GDM1 (cell line): ENCODE measurements at regions not wholly inside any gene's neighbourhood (a gene's known extent, or its start where the extent isn't known, plus 50 kb on each side); places are given as distances from the start of the nearest gene placed in this dataset.
"Not testable (repeated sequence)": the region's sequence is repeated elsewhere in the genome, so short reads cannot be mapped to it uniquely, and the experiment has no call there.

Experiments
- DNase-seq: peaks from one replicate; lab custom pipeline; 2025; lab: John Stamatoyannopoulos, UW

- DNase-seq: no peak
Measured at GRCh38 chr15:38128341-38128781, 124.3 kb upstream of the SPRED1 start.

GRCh38 chr15:38128921-38129320 lies 123.7 kb upstream of the SPRED1 start:
- DNase-seq: no peak

DNA sequence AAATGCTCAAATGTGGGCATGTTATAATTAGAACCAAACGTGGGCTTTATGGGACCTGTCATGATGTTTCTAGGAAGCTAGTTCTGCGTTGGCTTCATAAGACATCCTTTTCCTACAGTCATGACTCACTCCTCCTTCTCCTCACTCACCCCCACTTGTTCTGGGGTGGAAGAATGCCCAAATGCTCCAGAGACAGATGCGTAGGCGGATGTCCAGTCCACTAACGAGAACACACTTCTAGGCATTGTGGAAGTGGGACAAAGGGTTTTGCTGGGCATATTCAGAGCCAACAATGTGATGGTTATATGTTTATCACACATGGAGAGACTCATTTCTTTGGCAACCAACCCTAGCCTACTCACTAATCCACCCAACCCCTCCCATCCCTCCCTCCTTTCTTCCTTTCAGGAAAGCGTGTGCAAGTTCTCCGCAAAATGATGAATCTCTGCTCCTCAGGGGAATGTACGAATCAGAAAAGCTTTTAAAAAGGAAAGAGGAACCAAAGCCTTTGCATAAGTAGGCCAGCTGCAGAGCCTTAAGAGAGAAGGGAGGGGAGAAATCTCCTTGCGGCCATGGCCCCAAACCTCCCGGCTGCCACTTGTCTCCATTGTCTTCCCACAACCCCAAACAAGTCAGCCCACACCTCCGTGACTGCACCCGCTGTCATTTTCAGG lies 123.0 kb upstream of the SPRED1 start:
- no peak for DNase-seq

GRCh38 chr15:38130205-38130567 lies 122.5 kb upstream of the SPRED1 start:
- DNase-seq: no peak

GRCh38 chr15:38130740-38131498 lies 121.7 kb upstream of the SPRED1 start:
- no peak for DNase-seq

- no peak for DNase-seq
Measured at GRCh38 chr15:38134252-38134651, 118.4 kb upstream of the SPRED1 start.

DNA sequence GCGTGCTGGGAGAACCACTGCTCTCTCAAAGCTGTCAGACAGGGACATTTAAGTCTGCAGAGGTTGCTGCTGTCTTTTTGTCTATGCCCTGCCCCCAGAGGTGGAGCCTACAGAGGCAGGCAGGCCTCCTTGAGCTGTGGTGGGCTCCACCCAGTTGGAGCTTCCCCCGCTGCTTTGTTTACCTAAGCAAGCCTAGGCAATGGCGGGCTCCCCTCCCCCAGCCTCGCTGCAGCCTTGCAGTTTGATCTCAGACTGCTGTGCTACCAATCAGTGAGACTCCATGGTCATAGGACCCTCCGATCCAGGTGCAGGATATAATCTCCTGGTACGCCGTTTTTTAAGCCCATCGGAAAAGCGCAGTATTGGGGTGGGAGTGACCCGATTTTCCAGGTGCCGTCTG lies 110.4 kb upstream of the SPRED1 start:
- DNase-seq: not testable (repeated sequence)

DNA sequence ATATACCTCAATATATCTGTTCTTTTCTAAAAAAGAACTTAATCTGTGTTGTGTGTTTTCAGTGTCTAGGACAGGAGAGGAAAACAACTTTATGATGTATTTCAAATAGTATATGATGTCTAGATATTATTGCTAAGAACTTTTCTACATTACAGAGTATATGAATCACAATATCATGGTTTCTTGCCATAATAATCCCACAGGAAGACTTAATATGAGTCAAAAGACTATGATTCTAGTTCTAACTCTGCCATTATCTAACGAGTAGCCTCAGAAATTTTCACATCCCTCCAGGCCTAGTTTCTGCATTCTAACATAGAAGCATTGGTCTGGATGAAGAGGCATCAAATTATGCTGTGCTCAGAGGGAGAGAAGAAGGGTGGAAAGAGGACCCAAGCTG lies 107.7 kb upstream of the SPRED1 start:
- DNase-seq: no peak

- no peak for DNase-seq
Measured at GRCh38 chr15:38145651-38146111, 107.0 kb upstream of the SPRED1 start.

GRCh38 chr15:38147246-38147645 lies 105.4 kb upstream of the SPRED1 start:
- no peak for DNase-seq

DNA sequence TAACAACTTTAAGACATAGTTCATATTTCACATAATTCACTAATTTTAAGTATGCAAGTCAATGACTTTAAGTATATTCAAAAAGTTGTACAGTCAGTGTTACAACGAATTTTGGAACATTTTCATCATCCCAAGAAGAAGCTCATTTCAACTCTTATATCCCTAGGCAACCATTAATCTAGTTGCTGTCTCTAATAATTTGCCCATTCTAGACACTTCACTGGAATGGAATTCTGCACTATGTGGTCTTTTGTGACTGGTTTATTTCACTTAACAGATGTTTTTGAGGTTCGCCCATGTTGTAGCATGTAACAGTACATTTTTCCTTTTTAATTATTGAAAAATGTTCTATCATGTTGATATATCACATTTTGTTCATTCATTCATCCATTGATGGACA lies 104.2 kb upstream of the SPRED1 start:
- DNase-seq: no peak

DNA sequence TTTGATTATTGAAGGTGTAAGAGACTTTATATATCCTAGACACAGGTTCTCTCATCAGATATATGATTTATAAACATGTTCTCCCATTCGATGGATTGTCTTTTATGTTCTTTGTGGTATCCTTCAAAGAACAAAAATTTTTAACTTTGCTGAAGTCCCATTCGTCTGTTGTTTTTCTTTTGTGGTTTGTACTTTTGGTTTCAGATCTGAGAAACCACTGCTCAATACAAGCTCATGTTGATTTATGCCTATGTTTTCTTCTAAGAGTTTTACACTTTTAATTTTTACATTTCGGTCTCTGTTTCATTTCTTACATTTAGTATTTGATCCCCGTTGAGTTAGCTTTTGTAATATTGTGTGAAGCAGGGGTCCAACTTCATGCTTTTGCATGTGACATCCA lies 103.3 kb upstream of the SPRED1 start:
- no peak for DNase-seq

DNA sequence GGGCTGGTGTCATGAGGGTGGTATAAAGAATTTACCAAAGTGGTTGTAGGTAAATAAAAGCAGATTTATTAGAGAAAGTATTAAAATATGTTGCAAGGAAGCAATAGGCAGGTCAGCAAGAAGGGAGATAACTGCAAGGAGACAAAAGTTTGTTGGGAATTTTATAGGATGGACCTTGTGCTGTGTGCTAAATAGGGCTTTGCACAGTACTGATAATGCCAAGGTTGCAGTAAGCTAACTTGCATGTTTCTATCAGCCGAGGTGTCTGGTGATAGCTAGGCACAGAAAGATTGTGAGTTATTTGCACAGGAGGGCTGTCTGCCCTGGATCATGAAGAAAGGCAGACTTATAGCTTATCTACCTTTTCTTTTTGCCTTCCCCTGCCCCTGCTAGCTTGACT lies 102.5 kb upstream of the SPRED1 start:
- no peak for DNase-seq

- DNase-seq: no peak
Measured at GRCh38 chr15:38150794-38151193, 101.8 kb upstream of the SPRED1 start.

GRCh38 chr15:38153781-38154180 lies 98.9 kb upstream of the SPRED1 start:
- DNase-seq: no peak

GRCh38 chr15:38154255-38154654 lies 98.4 kb upstream of the SPRED1 start:
- DNase-seq: no peak

DNA sequence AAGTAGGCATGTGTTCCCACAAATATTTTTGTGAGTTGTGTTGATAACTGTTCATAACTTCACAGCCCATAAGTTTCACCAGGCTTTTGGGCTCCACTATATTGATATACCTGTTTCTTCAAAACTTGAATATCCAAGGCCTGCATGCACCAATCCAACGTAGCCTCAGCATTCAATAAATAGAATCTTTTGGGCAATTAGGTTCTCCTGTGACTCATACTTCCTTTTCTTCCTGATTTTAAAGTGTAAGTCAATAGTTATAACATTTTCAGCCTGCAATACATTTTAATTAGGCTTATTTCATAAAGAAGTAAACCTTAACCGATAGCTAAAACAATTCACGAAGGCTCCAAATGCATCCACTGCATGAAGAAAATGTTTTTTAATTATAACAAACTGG lies 97.8 kb upstream of the SPRED1 start:
- no peak for DNase-seq

DNA sequence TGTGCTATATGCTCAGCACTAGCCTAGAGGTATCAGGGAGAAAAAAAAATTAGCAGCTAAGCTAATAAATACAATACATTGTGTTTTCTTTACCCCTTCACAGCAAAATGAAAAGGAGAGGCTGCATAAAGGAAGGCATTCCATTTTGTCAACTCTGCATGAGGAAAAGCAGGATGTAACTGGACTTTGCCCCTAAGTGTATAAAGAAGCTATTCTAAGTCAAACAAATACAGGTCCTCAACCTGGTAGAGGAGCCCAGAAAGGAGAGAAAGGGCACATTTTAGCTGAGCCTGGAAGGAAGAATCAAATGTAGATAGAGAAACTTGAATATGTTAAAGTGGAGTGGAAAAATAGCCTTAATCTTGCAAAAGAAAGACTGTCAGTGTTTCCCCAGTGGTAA lies 89.0 kb upstream of the SPRED1 start:
- DNase-seq: no peak

DNA sequence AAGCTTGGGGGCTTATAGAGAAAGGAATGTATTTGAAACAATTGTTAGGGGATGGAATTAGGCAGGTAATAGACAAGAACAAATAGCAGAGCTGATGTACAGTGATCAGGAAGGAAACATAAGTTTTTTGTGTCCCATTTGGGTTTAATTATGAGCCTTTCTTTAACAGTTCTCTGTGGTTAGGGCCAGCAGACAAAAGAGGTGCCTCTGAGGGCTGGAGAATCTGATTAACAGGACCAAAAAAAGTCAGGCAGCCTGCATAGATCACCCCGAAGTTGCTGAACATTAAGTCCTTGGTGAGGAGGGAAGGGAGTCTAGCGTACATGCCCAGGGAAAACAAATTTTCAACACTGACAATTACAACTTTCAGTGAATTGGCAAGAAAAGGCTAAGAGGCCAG lies 88.6 kb upstream of the SPRED1 start:
- DNase-seq: no peak

GRCh38 chr15:38164507-38164906 lies 88.1 kb upstream of the SPRED1 start:
- no peak for DNase-seq

GRCh38 chr15:38168467-38169070 lies 84.1 kb upstream of the SPRED1 start:
- DNase-seq: no peak

- no peak for DNase-seq
Measured at GRCh38 chr15:38171973-38172372, 80.7 kb upstream of the SPRED1 start.

DNA sequence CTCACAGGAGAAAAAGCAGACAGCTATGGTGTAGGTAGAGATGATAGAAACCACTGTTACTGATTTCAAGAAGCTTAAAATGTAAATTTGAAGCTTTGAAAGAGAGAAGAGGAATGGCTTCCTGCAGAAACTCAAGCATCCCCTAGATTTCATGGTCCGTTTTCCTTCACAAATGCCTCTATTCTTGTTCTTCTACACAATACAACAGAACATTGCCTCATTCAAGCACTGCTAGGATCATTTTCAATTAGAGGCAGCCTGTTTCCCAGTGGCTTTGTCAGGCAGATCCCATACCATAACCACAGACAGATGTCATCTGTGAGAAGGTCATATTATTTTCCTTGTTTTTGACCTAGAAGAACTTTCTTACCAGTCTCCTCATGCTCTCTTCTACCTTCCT lies 77.9 kb upstream of the SPRED1 start:
- DNase-seq: no peak
